ENCODE measurements at regions not wholly inside any gene's neighbourhood (a gene's known extent, or its start where the extent isn't known, plus 50 kb on each side); places are given as distances from the start of the nearest gene placed in this dataset.
A peak's percentile ranks its signal among the peaks of the same experiment; 100 is the strongest.
"Not testable (repeated sequence)": the region's sequence is repeated elsewhere in the genome, so short reads cannot be mapped to it uniquely, and the experiment has no call there.

GRCh38 chr3:192968901-192969300 is 51.2 kb upstream of the MB21D2 start:
- not testable (repeated sequence) for DNase-seq

- DNase-seq = no peak
Measured at GRCh38 chr3:192980632-192981031, 63.0 kb upstream of the MB21D2 start.

- no peak for DNase-seq
Measured at GRCh38 chr3:192986379-192986778, 68.7 kb upstream of the MB21D2 start.

- no peak for DNase-seq
Measured at GRCh38 chr3:192991356-192991755, 73.7 kb upstream of the MB21D2 start.

GRCh38 chr3:192992361-192992760 is 74.7 kb upstream of the MB21D2 start:
- no peak for DNase-seq

- DNase-seq = no peak
Measured at GRCh38 chr3:192993411-192993810, 75.8 kb upstream of the MB21D2 start.

GRCh38 chr3:193001113-193001512 is 83.5 kb upstream of the MB21D2 start:
- not testable (repeated sequence) for DNase-seq

GRCh38 chr3:193003624-193004023 is 86.0 kb upstream of the MB21D2 start:
- not testable (repeated sequence) for DNase-seq

- DNase-seq = no peak
Measured at GRCh38 chr3:193008654-193009053, 91.0 kb upstream of the MB21D2 start.

- peak in 2 of 51 donors; percentile 1 to 2 for DNase-seq
Measured at GRCh38 chr3:193010191-193010590, 92.5 kb upstream of the MB21D2 start.

GRCh38 chr3:193011958-193012357 is 94.3 kb upstream of the MB21D2 start:
- no peak for DNase-seq

- no peak for DNase-seq
Measured at GRCh38 chr3:193014902-193015301, 97.2 kb upstream of the MB21D2 start.

GRCh38 chr3:193016437-193016901 is 98.8 kb upstream of the MB21D2 start:
- DNase-seq = peak in 1 of 51 donors; percentile 3

- no peak for DNase-seq
Measured at GRCh38 chr3:193021506-193022010, 103.9 kb upstream of the MB21D2 start.

GRCh38 chr3:193023218-193023617 is 105.6 kb upstream of the MB21D2 start:
- DNase-seq = no peak

- DNase-seq = no peak
Measured at GRCh38 chr3:193028258-193028657, 110.6 kb upstream of the MB21D2 start.

- DNase-seq = no peak
Measured at GRCh38 chr3:193029800-193030199, 112.1 kb upstream of the MB21D2 start.

- DNase-seq = no peak
Measured at GRCh38 chr3:193030276-193030675, 112.6 kb upstream of the MB21D2 start.

- DNase-seq = no peak
Measured at GRCh38 chr3:193031911-193032310, 114.3 kb upstream of the MB21D2 start.

GRCh38 chr3:193033226-193033780 is 115.6 kb upstream of the MB21D2 start:
- no peak for DNase-seq

- not testable (repeated sequence) for DNase-seq
Measured at GRCh38 chr3:193037828-193038227, 120.2 kb upstream of the MB21D2 start.

GRCh38 chr3:193039058-193039457 is 121.4 kb upstream of the MB21D2 start:
- DNase-seq = no peak

GRCh38 chr3:193040836-193041672 is 123.4 kb upstream of the MB21D2 start:
- peak in 1 of 51 donors; percentile 24 for DNase-seq
